Sigmoid colon (tissue), 4 donors: ENCODE measurements at regions not wholly inside any gene's neighbourhood (a gene's known extent, or its start where the extent isn't known, plus 50 kb on each side); places are given as distances from the start of the nearest gene placed in this dataset.

Experiments
- CTCF ChIP-seq, 4 experiments: fragments of 450-650 bp in 3 of 4; fragments of 200-600 bp in 1 of 4; IDR thresholded peaks; one replicate each; pipeline ENCODE4 v1.5.1; 2016 to 2019; ENCODE audit warnings: antibody characterized with exemption in 4 of 4, mild to moderate bottlenecking in 3 of 4, moderate library complexity in 2 of 4
- EP300 ChIP-seq, 4 donors: sonication (generic); formaldehyde crosslinking; IDR thresholded peaks; one replicate each; pipeline ENCODE4 v1.6.1; 2017; ENCODE audit warnings: antibody characterized with exemption in 4 of 4
- POLR2A ChIP-seq, 2 donors: fragments of 450-650 bp; IDR thresholded peaks; one replicate each; pipeline ENCODE4 v1.6.1; 2016; ENCODE audit warnings: antibody characterized with exemption in 2 of 2, mild to moderate bottlenecking in 2 of 2, moderate library complexity in 2 of 2
- POLR2AphosphoS5 ChIP-seq, 4 donors: sonication (generic); formaldehyde crosslinking; IDR thresholded peaks; one replicate each; pipeline ENCODE4 v1.6.1; 2017; ENCODE audit warnings: antibody characterized with exemption in 4 of 4

- TF ChIP-seq CTCF (IDR thresholded peaks at IDR 0.05) (no peak), POLR2A (IDR thresholded peaks at IDR 0.05) (no peak), POLR2AphosphoS5 (IDR thresholded peaks at IDR 0.05) (no peak), EP300 (IDR thresholded peaks at IDR 0.05) (no peak)
These were observed 53.9 kb upstream of the SEC11C start for GRCh38 chr18:59085797-59086196.
